LNCaP clone FGC (cell line): ENCODE measurements at regions not wholly inside any gene's neighbourhood (a gene's known extent, or its start where the extent isn't known, plus 50 kb on each side); places are given as distances from the start of the nearest gene placed in this dataset.

Experiments used
- DNase-seq: peaks from one replicate; pipeline ENCODE4 v3.0.0-alpha.2; 2011; ENCODE audit warnings: low read depth
- H3K4me3 ChIP-seq: 2 replicates; pipeline ENCODE4 v1.5.1; 2011; ENCODE audit warnings: mild to moderate bottlenecking, low read depth, low read length, control low read depth
- CTCF ChIP-seq: IDR thresholded peaks from 2 replicates; pipeline ENCODE4 v1.5.1; 2012; ENCODE audit warnings: mild to moderate bottlenecking; ENCODE audit not compliant: control insufficient read depth, insufficient read depth; ENCODE audit errors: extremely low read depth

- no peak for TF ChIP-seq CTCF
- no peak overlapping the region for H3K4me3 ChIP-seq
- DNase-seq = no peak
Observed at GRCh38 chr6:159473475-159474263, 219.4 kb downstream of the SOD2 start.

- H3K4me3 ChIP-seq = no peak overlapping the region
- no peak for TF ChIP-seq CTCF
- DNase-seq = no peak
Observed at GRCh38 chr6:159470397-159470796, 222.6 kb downstream of the SOD2 start.

GRCh38 chr6:159469443-159469842, 223.6 kb downstream of the SOD2 start:
- no peak for TF ChIP-seq CTCF
- H3K4me3 ChIP-seq = no peak overlapping the region
- DNase-seq = no peak

- H3K4me3 ChIP-seq = no peak overlapping the region
- DNase-seq = no peak
- TF ChIP-seq CTCF = no peak
Observed at GRCh38 chr6:159468994-159469393, 224.0 kb downstream of the SOD2 start.

- no peak overlapping the region for H3K4me3 ChIP-seq
- DNase-seq = no peak
- no peak for TF ChIP-seq CTCF
Observed at GRCh38 chr6:159467473-159468041, 225.5 kb downstream of the SOD2 start.

GRCh38 chr6:159466926-159467325, 226.1 kb downstream of the SOD2 start:
- no peak for TF ChIP-seq CTCF
- DNase-seq = no peak
- no peak overlapping the region for H3K4me3 ChIP-seq

GRCh38 chr6:159464816-159465215, 228.2 kb downstream of the SOD2 start:
- no peak for TF ChIP-seq CTCF
- no peak overlapping the region for H3K4me3 ChIP-seq
- no peak for DNase-seq
